A549 (cell line): ENCODE measurements at regions not wholly inside any gene's neighbourhood (a gene's known extent, or its start where the extent isn't known, plus 50 kb on each side); places are given as distances from the start of the nearest gene placed in this dataset.
A peak's percentile ranks its signal among the peaks of the same experiment; 100 is the strongest.

Source experiments
- ATAC-seq, 2 experiments: fragments of 200-7000 bp in 1 of 2; fragments of >200 bp in 1 of 2; cut with Nextera tagmentation in 1 of 2; cut with Tn5 transposase in 1 of 2; 3 replicates each; pipeline versions ENCODE4 v1.8.0 to v1.9.1; 2018 to 2020; ENCODE audit warnings: mild to moderate bottlenecking in 1 of 2, moderate library complexity in 1 of 2
- CTCF ChIA-PET: fragments of 300-600 bp; sonication (Branson Sonifier 250); formaldehyde crosslinking; extraction: SDS; loops from one replicate; lab custom pipeline; 2021; ENCODE audit warnings: antibody characterized with exemption, inconsistent platforms; lab: Yijun Ruan, JAX
- POLR2A ChIA-PET: fragments of 350-600 bp; formaldehyde crosslinking; extraction: SDS; loops from one replicate; lab custom pipeline; 2021; ENCODE audit warnings: antibody characterized with exemption, inconsistent platforms; lab: Yijun Ruan, JAX
- DNase-seq, 2 experiments: peaks; one replicate each; pipeline versions ENCODE4 v3.0.0 to v3.0.0-alpha.2; 2011 to 2016; ENCODE audit warnings: low read depth in 1 of 2, low spot score in 1 of 2
- FAIRE-seq: peaks from 2 replicates; lab custom pipeline; 2011; peaks lifted over from hg19 to GRCh38; lab: Jason Lieb, UNC
- H3K27ac ChIP-seq, 2 experiments: fragments of >200 bp; sonication (Bioruptor Twin); formaldehyde crosslinking; 3 replicates each; pipeline ENCODE4 v1.5.1; 2016 to 2017
- H3K4me1 ChIP-seq: fragments of >200 bp; sonication (Bioruptor Twin); formaldehyde crosslinking; 3 replicates; pipeline ENCODE4 v1.6.1; 2016
- H3K4me2 ChIP-seq: fragments of >200 bp; sonication (Bioruptor Twin); formaldehyde crosslinking; 3 replicates; pipeline ENCODE4 v1.6.1; 2016
- H3K4me3 ChIP-seq: fragments of >200 bp; sonication (Bioruptor Twin); formaldehyde crosslinking; 3 replicates; pipeline ENCODE4 v1.5.1; 2016
- H3K9me3 ChIP-seq: fragments of >200 bp; sonication (Bioruptor Twin); formaldehyde crosslinking; 3 replicates; pipeline ENCODE4 v1.6.1; 2016
- CBX2 ChIP-seq: fragments of 200-600 bp; sonication (generic); IDR thresholded peaks from 2 replicates; pipeline ENCODE4 v1.6.1; 2016; ENCODE audit warnings: low read depth, mild to moderate bottlenecking, borderline replicate concordance
- CEBPB ChIP-seq, 2 experiments: fragments of >200 bp in 1 of 2; sonication (Bioruptor Twin) in 1 of 2; formaldehyde crosslinking in 1 of 2; IDR thresholded peaks; 2 replicates each; pipeline ENCODE4 v1.6.1; 2012 to 2016
- CTCF ChIP-seq: fragments of >200 bp; sonication (Bioruptor Twin); formaldehyde crosslinking; IDR thresholded peaks from 3 replicates; pipeline ENCODE4 v1.5.1; 2016
- EHF ChIP-seq: fragments of 250-450 bp; sonication (Bioruptor Pico); IDR thresholded peaks from 2 replicates; pipeline ENCODE4 v1.5.0; 2020; ENCODE audit warnings: mild to moderate bottlenecking
- ESRRA ChIP-seq: fragments of 150-350 bp; IDR thresholded peaks from 2 replicates; pipeline ENCODE4 v1.6.1; 2014; ENCODE audit warnings: mild to moderate bottlenecking, low read length, borderline replicate concordance
- FOSL2 ChIP-seq, 2 experiments: fragments of 450-650 bp in 1 of 2; fragments of >200 bp in 1 of 2; sonication (Bioruptor Twin) in 1 of 2; formaldehyde crosslinking; IDR thresholded peaks; 2 replicates each; pipeline versions ENCODE4 v1.5.0 to v1.6.1; 2016 to 2020; ENCODE audit warnings: mild to moderate bottlenecking in 1 of 2, moderate library complexity in 1 of 2
- HEYL ChIP-seq: fragments of 250-450 bp; sonication (Bioruptor Pico); IDR thresholded peaks from 2 replicates; pipeline ENCODE4 v1.8.0; 2021; ENCODE audit warnings: mild to moderate bottlenecking, moderate library complexity
- KDM1A ChIP-seq: fragments of 200-600 bp; sonication (generic); IDR thresholded peaks from 2 replicates; pipeline ENCODE4 v1.6.1; 2016; ENCODE audit warnings: low read depth, mild to moderate bottlenecking
- MAFK ChIP-seq: fragments of 450-650 bp; IDR thresholded peaks from 2 replicates; pipeline ENCODE4 v1.6.1; 2014; ENCODE audit not compliant: partially characterized antibody
- MYC ChIP-seq: IDR thresholded peaks from 2 replicates; pipeline ENCODE4 v1.6.1; 2012; ENCODE audit warnings: mild to moderate bottlenecking, inconsistent platforms, low read length, improper control_type of control experiment, borderline replicate concordance
- PBX3 ChIP-seq: IDR thresholded peaks from 2 replicates; pipeline ENCODE4 v1.6.1; 2012
- PHF8 ChIP-seq: fragments of 200-600 bp; sonication (generic); IDR thresholded peaks from 2 replicates; pipeline ENCODE4 v1.6.1; 2016; ENCODE audit warnings: low read depth, mild to moderate bottlenecking, antibody characterized with exemption, moderate library complexity, borderline replicate concordance
- RAD21 ChIP-seq, 2 experiments: fragments of >200 bp in 1 of 2; sonication (Bioruptor Twin) in 1 of 2; formaldehyde crosslinking in 1 of 2; IDR thresholded peaks in 1 of 2; conservative IDR thresholded peaks in 1 of 2; 2 replicates in 1 of 2; 3 replicates in 1 of 2; pipeline ENCODE4 v1.6.1; 2012 to 2018; ENCODE audit warnings: inconsistent platforms in 1 of 2
- RARB ChIP-seq: fragments of 250-450 bp; sonication (Bioruptor Pico); IDR thresholded peaks from 2 replicates; pipeline ENCODE4 v1.8.0; 2021; ENCODE audit warnings: mild to moderate bottlenecking, moderate library complexity
- RCOR1 ChIP-seq: fragments of 150-350 bp; IDR thresholded peaks from 2 replicates; pipeline ENCODE4 v1.6.1; 2014; ENCODE audit warnings: antibody characterized with exemption, low read length, low read depth
- REST ChIP-seq: fragments of 200-600 bp; sonication (generic); IDR thresholded peaks from 2 replicates; pipeline ENCODE4 v1.6.1; 2016; ENCODE audit warnings: antibody characterized with exemption, mild to moderate bottlenecking, moderate library complexity
- SMC3 ChIP-seq: fragments of >200 bp; sonication (Bioruptor Twin); formaldehyde crosslinking; IDR thresholded peaks from 3 replicates; pipeline ENCODE4 v1.6.1; 2018; ENCODE audit warnings: inconsistent platforms
- ZC3H11A ChIP-seq: fragments of 450-650 bp; IDR thresholded peaks from 2 replicates; pipeline ENCODE4 v1.6.1; 2014; ENCODE audit warnings: antibody characterized with exemption, mild to moderate bottlenecking
- ZNF302 ChIP-seq: fragments of 250-450 bp; sonication (Bioruptor Pico); IDR thresholded peaks from 2 replicates; pipeline ENCODE4 v1.9.0; 2021; ENCODE audit warnings: inconsistent platforms, mild to moderate bottlenecking, moderate library complexity
- WGBS: methylation state at CpG from one replicate; pipeline ENCODE4 v1.1.6; 2017; ENCODE audit errors: missing lambda C conversion rate; 5-methylcytosine and 5-hydroxymethylcytosine counted together

- FAIRE-seq = no peak
- ChIA-PET POLR2A (interaction anchor here (0.9 kb wide), 1 partner anchor 256 kb away, joined by 3 read pairs; the partner anchor contains the start of gene TPM1), CTCF (interaction anchor here (0.7 to 7.0 kb wide), 13 partner anchors 11 to 371 kb away, joined by 3 to 58 read pairs (median 3); partner anchors contain the start of gene TPM1)
- no peak for DNase-seq
- Histone ChIP-seq H3K27ac (peak overlapping the region in 1 of 2 experiments; percentile 25; a peak in 3 of 6 replicates), H3K4me2 (peak overlapping the region; percentile 1; the same call in 1 of the 3 replicates), H3K9me3 (no peaks in the 10 kb centered on the region), H3K4me3 (no peak overlapping the region), H3K4me1 (peaks cover 34% of the 10 kb centered on the region)
- no peak for ATAC-seq
- WGBS = 61% methylated on average over 10 of the region's 10 CpGs
- no peak for TF ChIP-seq SMC3
- no peak for TF ChIP-seq REST
- peak; percentile 91 for TF ChIP-seq MAFK
- TF ChIP-seq HEYL (CRISPR knock-in tag) = no peak
- TF ChIP-seq PBX3 = no peak
- no peak for TF ChIP-seq RCOR1
- TF ChIP-seq RAD21 (conservative IDR thresholded peaks at IDR 0.05 in 1 of 2, IDR thresholded peaks at IDR 0.05 in 1 of 2) = peak in 1 of 2 experiments; percentile 23; a peak in 2 of 5 replicates
- TF ChIP-seq MYC = no peak
- no peak for TF ChIP-seq CTCF
- TF ChIP-seq CBX2 = no peak
- TF ChIP-seq, all 56 proteins: peak for 2
Observed at GRCh38 chr15:62785881-62786828, 256.4 kb upstream of the TPM1 start.

- Histone ChIP-seq H3K4me3 (no peak overlapping the region), H3K27ac (no peak overlapping the region), H3K4me2 (no peak overlapping the region), H3K9me3 (no peaks in the 10 kb centered on the region), H3K4me1 (peaks cover 26% of the 10 kb centered on the region)
- TF ChIP-seq EHF (CRISPR knock-in tag) (no peak), KDM1A (no peak), FOSL2 (IDR thresholded peaks at IDR 0.05) (no peak), FOSL2 (CRISPR knock-in tag; IDR thresholded peaks at IDR 0.05) (no peak), PHF8 (no peak), CBX2 (no peak), ZC3H11A (no peak), PBX3 (no peak), HEYL (CRISPR knock-in tag) (no peak), ESRRA (no peak), ZNF302 (CRISPR knock-in tag) (no peak), CEBPB (IDR thresholded peaks at IDR 0.05) (no peak), RAD21 (conservative IDR thresholded peaks at IDR 0.05 in 1 of 2, IDR thresholded peaks at IDR 0.05 in 1 of 2) (no peak), RARB (CRISPR knock-in tag) (no peak), SMC3 (no peak)
- WGBS = 85% methylated on average over 7 of the region's 7 CpGs
- DNase-seq = no peak
- no peak for ATAC-seq
- ChIA-PET POLR2A (interaction anchor here (0.6 kb wide), 2 partner anchors 64 to 359 kb away, joined by 4 to 5 read pairs; no protein-coding TSS in a partner anchor), CTCF (interaction anchor here (1.0 to 7.0 kb wide), 7 partner anchors 9 to 346 kb away, joined by 3 to 58 read pairs (median 10); no protein-coding TSS in a partner anchor)
- FAIRE-seq = no peak
Observed at GRCh38 chr15:62787401-62787800, 255.1 kb upstream of the TPM1 start.
